Fibroblast of mammary gland (primary cell): ENCODE measurements at regions not wholly inside any gene's neighbourhood (a gene's known extent, or its start where the extent isn't known, plus 50 kb on each side); places are given as distances from the start of the nearest gene placed in this dataset.

ENCODE experiments used
- DNase-seq: peaks from one replicate; pipeline ENCODE4 v3.0.0-alpha.2; 2010; ENCODE audit warnings: low read depth
- H3K4me3 ChIP-seq: 2 replicates; pipeline ENCODE4 v1.5.1; 2011; ENCODE audit warnings: low read depth, mild to moderate bottlenecking, low read length, moderate library complexity; ENCODE audit not compliant: control insufficient read depth
- TF ChIP-seq, protein P1 (sequence below): conservative IDR thresholded peaks from 2 replicates; pipeline ENCODE4 v1.5.1; 2011; ENCODE audit warnings: low read depth, low read length, inconsistent platforms; ENCODE audit not compliant: control insufficient read depth, insufficient read depth

DNA sequence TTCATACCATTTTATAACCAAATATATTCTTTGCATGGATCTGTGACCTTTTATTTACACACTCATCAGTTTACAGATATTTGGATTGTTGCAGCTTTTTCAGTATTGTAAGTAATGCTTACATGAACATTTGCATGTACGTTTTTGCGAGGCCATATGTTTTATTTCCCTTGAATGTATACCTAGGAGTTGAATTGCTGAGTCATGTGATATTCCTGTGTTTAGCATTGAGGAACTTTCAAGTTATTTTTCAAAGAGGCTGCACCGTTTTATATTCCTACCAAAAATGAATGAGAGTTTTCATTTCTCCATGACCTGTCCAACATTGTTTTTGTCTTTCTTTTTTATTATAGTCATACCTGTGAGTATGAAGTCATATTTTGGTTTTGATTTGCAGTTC lies 392.1 kb downstream of the CNTNAP4 start:
- TF ChIP-seq, protein P1, sequence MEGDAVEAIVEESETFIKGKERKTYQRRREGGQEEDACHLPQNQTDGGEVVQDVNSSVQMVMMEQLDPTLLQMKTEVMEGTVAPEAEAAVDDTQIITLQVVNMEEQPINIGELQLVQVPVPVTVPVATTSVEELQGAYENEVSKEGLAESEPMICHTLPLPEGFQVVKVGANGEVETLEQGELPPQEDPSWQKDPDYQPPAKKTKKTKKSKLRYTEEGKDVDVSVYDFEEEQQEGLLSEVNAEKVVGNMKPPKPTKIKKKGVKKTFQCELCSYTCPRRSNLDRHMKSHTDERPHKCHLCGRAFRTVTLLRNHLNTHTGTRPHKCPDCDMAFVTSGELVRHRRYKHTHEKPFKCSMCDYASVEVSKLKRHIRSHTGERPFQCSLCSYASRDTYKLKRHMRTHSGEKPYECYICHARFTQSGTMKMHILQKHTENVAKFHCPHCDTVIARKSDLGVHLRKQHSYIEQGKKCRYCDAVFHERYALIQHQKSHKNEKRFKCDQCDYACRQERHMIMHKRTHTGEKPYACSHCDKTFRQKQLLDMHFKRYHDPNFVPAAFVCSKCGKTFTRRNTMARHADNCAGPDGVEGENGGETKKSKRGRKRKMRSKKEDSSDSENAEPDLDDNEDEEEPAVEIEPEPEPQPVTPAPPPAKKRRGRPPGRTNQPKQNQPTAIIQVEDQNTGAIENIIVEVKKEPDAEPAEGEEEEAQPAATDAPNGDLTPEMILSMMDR, result no peak
- H3K4me3 ChIP-seq, result no peak overlapping the region
- DNase-seq, result no peak

GRCh38 chr16:76670125-76670857 lies 393.1 kb downstream of the CNTNAP4 start:
- no peak overlapping the region for H3K4me3 ChIP-seq
- TF ChIP-seq, protein P1, result no peak
- no peak for DNase-seq

- TF ChIP-seq, protein P1, result no peak
- DNase-seq, result no peak
- H3K4me3 ChIP-seq, result no peak overlapping the region
These were observed 399.2 kb downstream of the CNTNAP4 start for GRCh38 chr16:76676356-76676755.

GRCh38 chr16:76681296-76681695 lies 404.1 kb downstream of the CNTNAP4 start:
- TF ChIP-seq, protein P1, result no peak
- no peak overlapping the region for H3K4me3 ChIP-seq
- no peak for DNase-seq

DNA sequence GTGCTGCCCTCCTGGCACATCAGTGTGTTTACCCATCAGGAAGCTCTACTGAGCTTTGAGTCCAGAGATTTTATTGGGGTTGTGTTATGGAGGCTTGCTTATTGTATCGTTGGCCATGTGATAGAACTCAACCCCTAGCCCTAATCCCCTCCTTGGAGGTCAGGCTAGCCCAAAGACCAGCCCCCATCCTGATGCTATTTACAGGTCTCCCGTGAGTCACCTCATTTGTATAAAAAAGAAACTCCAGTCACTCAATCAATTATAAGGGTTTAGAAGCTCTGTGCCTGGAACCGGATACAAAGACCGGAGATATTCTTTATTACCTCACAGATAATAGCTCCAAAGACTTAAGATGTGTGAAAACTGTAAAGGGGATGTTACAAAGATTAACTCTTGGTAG lies 405.9 kb downstream of the CNTNAP4 start:
- DNase-seq, result no peak
- H3K4me3 ChIP-seq, result no peak overlapping the region
- TF ChIP-seq, protein P1, result no peak

DNA sequence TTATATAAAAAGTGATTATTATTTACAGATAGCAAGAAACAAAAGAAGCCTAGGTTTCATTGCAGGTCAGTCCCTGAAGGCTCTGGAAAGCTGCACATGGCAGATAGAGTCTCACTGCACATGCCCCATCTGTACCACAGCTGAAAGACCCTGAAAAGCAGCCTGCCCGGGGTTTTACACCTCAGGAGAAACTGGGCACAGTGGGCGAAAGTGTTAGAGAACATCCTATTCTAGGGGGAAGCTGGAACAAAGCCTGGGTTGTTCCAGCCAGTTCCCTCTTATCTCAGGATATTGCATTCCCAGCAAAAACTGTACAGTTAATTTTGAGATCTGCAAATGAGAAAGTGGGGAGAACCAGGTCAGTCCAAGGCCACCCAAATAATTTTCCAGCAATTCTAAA lies 419.7 kb downstream of the CNTNAP4 start:
- no peak for DNase-seq
- TF ChIP-seq, protein P1, result no peak
- no peak overlapping the region for H3K4me3 ChIP-seq

DNA sequence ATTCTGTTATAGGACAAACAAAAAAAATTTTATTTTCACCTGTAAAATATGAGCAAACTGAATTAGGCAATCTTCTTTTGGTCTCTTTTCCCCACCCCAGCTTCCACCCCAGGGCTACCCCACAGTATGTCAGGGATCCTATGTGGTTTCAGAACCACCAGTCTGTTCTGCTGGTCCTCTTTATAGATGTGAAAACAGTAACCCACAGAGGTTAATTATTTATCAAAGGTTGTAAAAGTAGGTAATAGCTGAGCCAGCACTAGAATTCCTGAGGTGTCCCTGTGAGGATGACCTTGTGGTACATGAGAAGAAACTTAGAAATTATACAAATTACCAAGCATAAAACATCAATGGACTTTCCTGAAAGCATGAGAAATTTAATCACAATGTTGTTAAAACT lies 428.7 kb downstream of the CNTNAP4 start:
- TF ChIP-seq, protein P1, result no peak
- DNase-seq, result no peak
- H3K4me3 ChIP-seq, result no peak overlapping the region
